GM23248 (cell line): ENCODE measurements at regions not wholly inside any gene's neighbourhood (a gene's known extent, or its start where the extent isn't known, plus 50 kb on each side); places are given as distances from the start of the nearest gene placed in this dataset.

Source experiments
- EZH2 ChIP-seq: fragments of 200-600 bp; sonication (generic); IDR thresholded peaks from 2 replicates; pipeline ENCODE4 v1.6.1; 2018; ENCODE audit warnings: antibody characterized with exemption, mild to moderate bottlenecking; ENCODE audit not compliant: insufficient read depth, poor library complexity, severe bottlenecking
- EZH2phosphoT487 ChIP-seq: fragments of 200-600 bp; sonication (generic); IDR thresholded peaks from 2 replicates; pipeline ENCODE4 v1.6.1; 2018; ENCODE audit warnings: antibody characterized with exemption, moderate library complexity, mild to moderate bottlenecking, low read depth; ENCODE audit not compliant: insufficient read depth

DNA sequence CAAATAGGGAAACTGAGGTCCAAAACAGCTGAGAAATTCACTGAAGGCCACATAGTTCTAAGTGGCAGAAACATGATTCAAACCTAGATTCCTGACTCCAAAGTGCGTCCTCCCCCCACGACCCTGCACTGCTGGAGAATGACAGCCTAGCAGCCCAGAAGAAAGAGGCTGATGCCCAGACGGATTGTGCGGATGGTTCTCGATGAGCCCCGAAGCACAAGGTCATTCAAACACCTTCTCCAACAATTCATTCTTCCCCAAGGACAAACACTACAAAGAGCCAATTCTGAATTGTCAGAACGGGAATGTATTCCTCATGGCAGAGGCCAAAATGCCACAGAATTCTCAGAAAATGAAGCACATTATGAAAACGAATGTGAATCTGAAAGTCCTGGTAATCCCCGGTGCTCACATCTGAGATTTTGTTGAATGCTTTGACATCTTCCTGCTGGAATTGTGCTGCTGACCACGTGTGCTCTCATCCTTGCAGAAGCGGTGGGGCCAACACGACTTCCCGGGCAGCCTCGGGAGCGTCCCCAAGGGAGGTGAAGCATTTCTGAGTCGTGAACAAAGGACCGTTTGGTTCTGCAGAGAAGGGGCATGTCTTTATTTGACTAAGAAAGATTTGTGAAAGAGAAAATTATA, 337.0 kb downstream of the EIPR1 start:
- TF ChIP-seq EZH2 (no peak), EZH2phosphoT487 (no peak)
